GM12872 (cell line): ENCODE measurements at regions not wholly inside any gene's neighbourhood (a gene's known extent, or its start where the extent isn't known, plus 50 kb on each side); places are given as distances from the start of the nearest gene placed in this dataset.
A peak's percentile ranks its signal among the peaks of the same experiment; 100 is the strongest.

Experiments used
- CTCF ChIP-seq: IDR thresholded peaks from 3 replicates; pipeline ENCODE4 v1.5.1; 2011; ENCODE audit warnings: low read depth, mild to moderate bottlenecking, low read length, moderate library complexity; ENCODE audit not compliant: insufficient read depth

- no peak for TF ChIP-seq CTCF
Measured at GRCh38 chr2:11068079-11068741, 87.1 kb upstream of the SLC66A3 start.

GRCh38 chr2:11068856-11069526, 86.3 kb upstream of the SLC66A3 start:
- no peak for TF ChIP-seq CTCF

- no peak for TF ChIP-seq CTCF
Measured at GRCh38 chr2:11069566-11070185, 85.6 kb upstream of the SLC66A3 start.

- no peak for TF ChIP-seq CTCF
Measured at GRCh38 chr2:11071211-11071610, 84.1 kb upstream of the SLC66A3 start.

GRCh38 chr2:11071939-11072338, 83.3 kb upstream of the SLC66A3 start:
- TF ChIP-seq CTCF: no peak

GRCh38 chr2:11072550-11072949, 82.7 kb upstream of the SLC66A3 start:
- no peak for TF ChIP-seq CTCF

- TF ChIP-seq CTCF: peak; percentile 61
Measured at GRCh38 chr2:11073251-11073650, 82.0 kb upstream of the SLC66A3 start.
